ENCODE measurements at regions not wholly inside any gene's neighbourhood (a gene's known extent, or its start where the extent isn't known, plus 50 kb on each side); places are given as distances from the start of the nearest gene placed in this dataset.

DNA sequence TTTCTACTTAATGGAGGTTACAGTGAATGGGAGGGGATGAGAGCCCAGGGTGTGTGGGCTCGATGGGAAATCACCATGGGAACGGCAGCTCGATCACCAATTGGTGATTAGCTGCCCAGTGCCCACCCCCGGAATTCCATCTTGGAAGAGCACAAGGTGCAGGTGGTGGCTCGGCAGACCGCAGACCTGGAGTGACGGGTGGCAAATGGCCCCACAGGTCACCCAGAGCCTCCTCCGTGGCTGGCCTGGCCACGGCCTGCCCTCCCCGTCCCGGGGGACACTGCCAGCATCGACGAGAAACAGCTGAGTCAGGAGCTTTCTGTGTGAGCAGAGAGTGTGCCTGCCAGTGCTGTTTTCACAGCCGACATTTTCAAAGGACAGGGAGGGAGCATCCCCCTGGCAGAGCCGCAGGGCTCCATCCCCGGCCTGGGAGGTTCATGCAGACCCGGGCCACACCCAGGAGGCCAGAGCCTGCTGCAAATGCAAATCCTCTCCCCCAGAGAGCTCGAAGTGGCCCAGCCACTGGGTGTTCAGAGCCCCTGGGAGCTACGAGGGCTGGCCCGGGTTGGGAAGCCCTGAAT, 176.4 kb upstream of the MYT1L start:
- TF ChIP-seq CTCF (conservative IDR thresholded peaks at IDR 0.05 in 1 of 2, IDR thresholded peaks at IDR 0.05 in 1 of 2; ENCODE audit: extremely low read depth in 1 of 2, insufficient read depth in 1 of 2, low read depth in 1 of 2, low read length in 2 of 2) (no peak), EZH2 (IDR thresholded peaks at IDR 0.05; ENCODE audit: borderline replicate concordance, low read length) (no peak)

All from mammary epithelial cell (primary cell).